NCI-H2227 (cell line): ENCODE measurements at regions not wholly inside any gene's neighbourhood (a gene's known extent, or its start where the extent isn't known, plus 50 kb on each side); places are given as distances from the start of the nearest gene placed in this dataset.

Source experiments
- DNase-seq: peaks from one replicate; lab custom pipeline; 2025; ENCODE audit not compliant: unreplicated experiment; lab: John Stamatoyannopoulos, UW

GRCh38 chr7:155862123-155862892, 50.0 kb upstream of the SHH start:
- DNase-seq = no peak
